NCI-H2196 treated with DMSO at 0.1 percent for 48 hours (cell line): ENCODE measurements at regions not wholly inside any gene's neighbourhood (a gene's known extent, or its start where the extent isn't known, plus 50 kb on each side); places are given as distances from the start of the nearest gene placed in this dataset.

Source experiments
- DNase-seq: peaks from one replicate; lab custom pipeline; 2025; ENCODE audit not compliant: unreplicated experiment; lab: John Stamatoyannopoulos, UW

DNA sequence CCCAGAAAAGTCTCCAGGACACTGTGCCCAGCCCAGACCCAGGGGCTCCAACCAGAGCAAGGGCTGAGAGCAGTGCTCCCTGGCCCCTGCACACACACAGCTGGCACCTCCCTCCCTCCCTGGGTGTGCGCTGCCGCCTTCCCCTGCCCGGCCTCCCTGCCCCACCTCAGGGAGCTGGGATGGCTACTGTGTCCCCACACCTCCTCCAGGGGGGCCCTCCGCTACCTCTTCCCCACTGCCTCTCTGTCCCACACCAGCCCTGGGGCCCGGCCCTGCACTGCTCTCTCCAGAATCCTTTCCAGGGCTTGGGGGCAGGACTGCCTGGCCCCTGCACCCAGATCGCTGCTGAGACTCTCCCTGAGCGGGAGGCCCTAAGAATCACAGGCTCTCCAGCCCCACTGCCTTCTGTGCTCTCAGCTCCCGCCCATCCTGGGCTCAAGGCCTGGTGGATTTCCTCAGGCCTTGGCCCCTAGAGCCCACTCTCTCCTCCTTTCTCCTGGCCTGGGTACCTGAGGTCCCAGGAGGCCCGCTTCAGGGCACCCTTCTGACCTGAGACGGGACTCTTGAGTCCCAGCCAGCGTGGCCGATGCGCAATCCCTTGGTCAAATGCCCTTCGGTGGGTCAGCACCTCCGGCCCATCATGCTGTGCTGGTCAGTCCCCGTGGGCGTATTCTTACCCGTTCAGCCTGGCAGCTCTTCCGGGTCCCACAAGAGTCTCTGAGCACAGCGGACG, 276.8 kb upstream of the HDAC4 start:
- no peak for DNase-seq

DNA sequence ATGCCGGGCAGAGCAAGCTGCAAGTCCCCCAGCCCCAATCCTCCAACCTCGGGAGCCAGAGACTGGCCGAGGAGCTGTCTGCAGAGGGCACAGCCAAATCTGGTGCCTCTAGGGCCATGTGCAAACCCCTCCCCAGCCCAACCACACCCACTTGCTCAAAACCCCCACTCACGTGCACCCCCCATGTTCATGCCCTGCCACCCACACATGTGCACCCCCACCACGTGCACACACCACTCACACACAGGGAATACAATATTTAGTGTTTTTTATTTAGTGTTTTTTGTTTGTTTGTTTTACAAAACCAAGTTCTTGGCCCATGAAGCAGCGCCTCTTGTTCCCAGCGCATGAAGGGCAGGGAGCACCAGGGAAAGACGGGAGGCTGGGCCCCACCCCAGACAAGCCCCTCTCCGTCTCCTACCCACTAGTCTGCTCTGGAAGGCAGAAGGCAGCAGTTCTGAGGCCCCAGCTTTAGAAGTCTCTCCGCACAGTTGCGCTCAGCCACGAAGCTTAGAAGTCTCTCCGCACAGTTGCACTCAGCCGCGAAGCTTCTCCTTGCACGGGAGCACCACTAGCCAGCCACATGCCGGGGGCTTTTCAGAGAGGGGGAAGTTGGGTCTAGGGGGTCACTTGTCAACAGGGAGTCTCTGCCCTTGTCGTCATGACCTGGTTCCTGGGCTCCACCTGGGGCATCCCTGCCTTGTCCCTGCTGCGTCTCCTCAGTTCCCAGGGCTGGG, 276.1 kb upstream of the HDAC4 start:
- DNase-seq, result no peak

DNA sequence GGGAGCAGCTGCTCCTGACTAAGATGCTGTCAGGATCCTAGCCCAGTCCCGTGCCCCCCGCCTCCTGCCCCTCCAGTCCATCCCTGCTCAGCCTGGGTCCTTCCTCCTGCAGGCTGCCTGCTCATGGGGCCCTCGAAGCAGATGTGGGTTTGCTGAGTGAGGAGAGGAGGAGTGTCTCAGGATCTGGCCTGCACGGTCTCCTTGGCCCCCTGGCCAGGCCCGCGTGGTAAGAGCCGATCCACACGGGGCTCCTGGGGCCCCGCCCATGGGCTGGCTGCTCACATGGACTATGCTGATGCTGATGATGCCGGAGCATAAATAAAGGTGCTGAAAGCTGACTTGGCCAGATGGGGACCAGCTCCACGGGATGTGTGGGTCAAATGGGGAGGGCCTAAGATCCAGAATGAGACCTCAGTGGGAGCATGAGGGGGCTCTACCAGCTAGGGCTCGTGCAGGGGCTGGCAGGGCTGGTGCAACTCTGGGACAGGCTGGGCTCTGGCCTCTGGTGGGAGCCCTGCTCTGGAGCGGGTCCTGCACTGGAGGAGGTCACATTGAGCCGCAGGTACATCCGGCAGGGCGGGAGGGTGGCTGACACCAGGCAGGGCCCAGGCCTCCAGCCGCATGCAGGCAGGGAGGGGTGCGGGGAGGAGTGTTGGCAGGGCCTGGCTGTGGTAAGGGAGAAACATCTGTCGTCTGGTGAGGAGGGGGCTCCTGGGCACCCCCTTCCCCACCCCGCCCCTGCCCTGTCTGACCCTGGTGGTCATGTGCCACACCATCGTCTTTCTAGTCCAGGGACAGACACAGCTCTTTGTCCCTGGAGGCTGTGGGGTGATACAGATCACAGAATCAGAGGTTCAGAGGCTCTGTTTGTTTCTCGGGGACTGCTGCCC, 275.3 kb upstream of the HDAC4 start:
- DNase-seq, result no peak

DNA sequence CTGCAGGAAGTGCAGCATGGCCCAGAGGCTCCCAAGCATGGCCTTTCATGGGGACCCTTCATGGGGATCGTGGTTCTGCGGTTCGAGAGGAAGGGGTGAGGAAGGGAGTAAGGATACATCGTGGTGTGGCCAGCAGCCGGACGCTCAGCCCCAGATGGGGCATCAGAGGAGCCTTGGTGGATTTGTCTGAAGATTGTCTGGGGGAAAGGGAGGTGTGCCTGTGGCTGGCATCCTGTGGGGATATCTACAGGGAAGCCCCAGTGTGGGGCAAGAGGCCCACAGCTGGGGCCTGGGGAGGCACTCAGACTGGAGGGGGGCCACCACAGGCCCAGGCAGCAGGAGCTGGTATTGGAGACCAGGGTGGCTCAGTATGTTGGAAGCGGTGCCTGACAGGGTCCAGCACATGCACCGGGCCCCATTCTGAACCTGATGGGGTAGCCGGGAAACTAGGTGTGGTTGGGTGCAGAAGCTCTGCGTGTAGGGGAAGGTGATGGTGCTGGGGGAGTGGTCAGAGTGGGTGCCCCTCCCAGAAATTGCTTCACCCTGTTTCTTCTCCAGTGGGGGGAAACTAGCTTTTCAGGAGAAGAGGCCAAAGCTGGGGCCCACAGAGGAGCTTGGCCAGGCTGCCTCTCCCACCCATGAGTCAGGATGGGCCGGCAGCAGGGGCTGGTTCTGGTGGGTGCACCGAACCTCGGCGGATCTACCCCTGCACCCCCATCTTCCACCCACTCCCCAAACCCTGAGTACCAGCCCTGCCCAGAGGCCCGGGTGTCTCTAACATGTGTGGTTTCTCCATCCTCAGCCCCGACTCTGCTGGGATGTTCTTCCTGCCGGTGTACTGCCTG, 274.4 kb upstream of the HDAC4 start:
- DNase-seq, result no peak

DNA sequence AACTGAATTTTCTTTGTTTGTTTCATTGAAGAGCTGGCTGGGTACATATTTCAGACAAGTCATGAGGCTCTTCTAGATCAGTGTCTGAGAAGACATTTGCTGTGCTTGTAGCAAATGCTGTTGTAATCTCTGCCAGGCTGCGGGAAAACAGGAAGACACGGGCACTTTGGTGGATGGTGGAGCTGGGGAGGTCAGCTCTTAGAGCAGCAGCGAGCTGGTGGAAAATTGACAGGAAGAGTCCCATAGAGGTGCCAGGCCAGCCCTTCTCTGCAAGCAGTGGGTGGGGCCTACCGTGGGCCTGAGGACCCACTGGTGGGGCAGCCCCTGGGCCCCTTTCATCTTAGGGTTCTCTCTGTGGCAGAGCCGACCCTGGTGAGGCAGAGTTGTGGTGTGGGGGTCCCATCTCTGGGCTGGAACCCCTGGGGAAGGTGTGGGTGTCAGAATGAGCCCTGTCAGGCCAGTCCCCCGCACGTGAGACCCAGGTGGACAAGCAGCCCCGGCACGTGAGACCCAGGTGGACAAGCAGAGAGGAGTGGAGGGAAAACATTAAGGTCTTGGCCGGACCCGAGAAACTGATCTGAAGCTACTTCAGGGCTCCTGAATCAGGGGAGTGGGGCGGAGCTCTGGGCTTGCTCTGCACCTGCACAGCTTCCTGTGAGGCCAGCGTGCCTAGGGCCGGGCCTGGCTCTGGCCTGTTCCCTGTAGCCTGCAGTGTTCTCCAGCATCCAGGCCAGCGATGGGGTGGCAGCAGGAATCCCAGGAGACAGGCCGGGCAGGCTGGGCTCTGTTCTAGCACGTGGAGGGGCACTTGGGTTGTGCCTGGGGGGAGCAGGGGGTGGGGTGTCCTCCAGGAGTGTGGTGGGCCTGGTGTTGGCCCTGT, 273.5 kb upstream of the HDAC4 start:
- no peak for DNase-seq

DNA sequence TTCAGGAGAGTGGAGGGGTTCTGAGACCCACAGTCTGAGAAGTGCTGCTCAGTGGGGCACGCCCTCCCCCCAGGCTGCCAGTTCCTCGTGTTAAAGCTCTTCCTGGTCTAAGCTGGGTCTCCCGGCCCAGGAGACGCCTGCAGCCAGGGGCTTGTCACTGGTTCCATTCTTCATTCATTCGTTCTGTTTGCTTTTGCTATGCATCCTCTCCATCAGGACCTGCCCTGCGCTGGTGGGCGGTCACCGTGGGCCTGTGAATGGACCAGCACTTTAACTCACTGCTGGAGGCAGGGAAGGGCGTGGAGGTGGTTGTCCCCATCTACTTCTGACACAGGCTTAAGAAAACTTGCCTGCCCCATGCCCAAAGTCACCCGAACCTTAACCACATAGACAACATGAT, 272.8 kb upstream of the HDAC4 start:
- DNase-seq, result no peak

DNA sequence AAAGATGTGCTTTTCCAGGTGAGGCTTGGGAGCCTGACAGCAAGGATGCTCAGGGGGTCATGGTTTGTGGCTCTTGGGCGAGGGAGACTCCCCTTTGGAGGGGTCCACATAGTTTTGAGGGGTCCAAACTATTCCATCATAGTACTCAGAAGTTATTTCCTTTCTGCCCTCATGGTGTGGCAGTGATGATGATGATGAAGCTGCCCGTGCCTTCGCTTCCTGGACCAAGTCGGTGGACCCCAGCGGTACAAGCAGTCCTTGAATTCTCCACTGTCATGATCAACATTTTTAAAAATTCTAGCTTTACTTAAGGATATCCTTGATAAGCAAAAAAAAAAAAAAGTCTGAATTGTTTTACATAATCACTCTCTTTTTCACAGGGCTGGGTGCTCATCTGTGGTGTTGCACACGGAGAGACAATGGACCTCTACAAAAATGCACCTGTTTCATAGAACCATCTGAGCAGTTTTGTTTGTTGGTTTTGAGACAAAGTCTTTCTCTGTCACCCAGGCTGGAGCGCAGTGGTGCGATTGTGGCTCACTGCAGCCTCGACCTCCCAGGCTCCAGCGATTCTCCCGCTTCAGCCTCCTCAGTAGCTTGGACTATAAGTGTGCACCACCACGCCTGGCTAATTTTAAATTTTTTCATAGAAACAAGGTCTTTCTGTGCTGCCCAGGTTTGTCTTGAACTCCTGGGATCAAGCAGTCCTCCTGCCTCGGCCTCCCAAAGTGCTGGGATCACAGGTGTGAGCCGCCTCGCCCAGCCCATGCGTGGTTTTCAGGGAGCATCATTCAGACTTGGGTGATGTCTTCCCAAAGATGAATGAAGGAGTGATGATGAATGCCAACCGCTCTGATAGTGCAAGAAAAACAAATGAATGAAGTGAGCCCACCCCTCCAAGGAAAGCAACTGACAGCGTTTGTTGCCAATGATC, 271.4 kb upstream of the HDAC4 start:
- no peak for DNase-seq

DNA sequence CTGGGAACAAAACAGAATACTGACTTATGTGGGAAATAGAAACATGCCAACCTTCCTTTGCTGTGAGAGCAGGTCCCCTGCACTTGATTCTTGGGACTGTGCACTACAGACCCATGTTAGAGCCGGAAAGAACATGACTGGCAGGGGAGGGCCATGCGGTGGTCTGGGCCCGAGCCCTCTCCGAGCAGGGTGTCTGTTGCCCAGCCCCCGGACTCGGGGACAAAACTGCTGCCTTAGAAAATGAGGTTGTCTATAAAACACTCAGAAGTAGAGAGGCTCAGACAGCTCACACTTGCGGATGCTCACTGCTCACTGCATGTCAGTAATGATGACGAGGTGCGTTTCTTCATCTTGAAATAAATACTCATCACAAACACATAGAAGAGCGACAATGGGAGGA, 270.7 kb upstream of the HDAC4 start:
- DNase-seq, result no peak

DNA sequence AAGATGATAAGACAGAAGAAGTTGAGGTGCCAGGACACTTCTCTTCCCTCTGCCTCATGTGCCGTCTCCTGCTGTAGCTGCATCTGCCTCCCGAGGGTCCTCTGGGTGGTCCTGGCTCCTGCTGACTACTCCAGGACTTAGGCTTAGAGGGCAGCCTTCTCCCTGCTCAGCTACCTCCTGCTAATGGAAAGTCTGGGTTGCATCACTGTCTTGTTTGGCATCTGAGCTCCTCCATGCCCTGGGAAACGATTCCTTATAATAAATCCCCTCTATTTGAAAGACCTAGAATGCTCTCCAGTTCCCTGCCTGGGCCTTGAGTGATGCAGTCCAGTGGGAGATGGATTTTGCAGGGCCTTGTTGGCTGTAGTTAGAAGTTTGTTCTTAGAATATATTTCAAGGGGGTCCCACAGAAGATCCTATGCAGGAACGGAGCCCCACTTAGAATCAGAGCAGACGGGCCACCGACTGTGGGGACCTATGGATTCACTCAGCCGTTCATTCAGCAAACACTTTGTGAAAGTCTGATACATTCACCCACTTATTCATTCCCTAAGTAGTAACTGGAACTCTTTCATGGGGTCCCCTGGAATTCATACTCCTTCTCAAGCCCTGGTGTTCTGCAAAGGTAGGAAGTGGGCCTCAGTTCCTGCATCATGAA, 269.8 kb upstream of the HDAC4 start:
- DNase-seq, result no peak

DNA sequence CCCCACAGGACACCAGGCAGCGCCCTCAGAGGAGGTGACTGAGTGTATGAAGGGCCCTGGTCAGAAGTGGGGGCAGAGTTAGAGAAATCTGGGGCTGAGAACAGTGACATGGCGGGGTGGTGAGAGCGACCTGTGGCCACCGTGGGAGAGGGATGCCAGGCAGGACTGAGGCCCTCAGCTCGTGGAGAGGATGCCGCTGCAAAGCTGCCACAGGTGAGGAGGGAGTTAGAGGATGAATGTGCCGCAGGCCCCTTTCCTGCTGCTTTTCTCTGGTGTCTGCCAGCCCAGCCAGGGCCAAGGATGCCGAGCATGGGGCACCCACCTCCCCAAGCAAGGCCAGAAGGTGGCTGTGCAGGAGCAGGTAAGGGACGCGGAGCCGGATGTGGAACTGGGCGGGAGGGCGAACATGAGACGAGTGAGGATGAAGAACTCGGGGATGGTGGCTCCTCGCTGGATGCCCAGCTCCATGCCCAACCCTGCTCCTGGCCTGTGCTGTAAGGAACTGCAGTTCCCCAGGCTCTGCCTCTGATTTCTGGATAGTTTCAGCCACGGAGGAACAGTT, 269.2 kb upstream of the HDAC4 start:
- no peak for DNase-seq

DNA sequence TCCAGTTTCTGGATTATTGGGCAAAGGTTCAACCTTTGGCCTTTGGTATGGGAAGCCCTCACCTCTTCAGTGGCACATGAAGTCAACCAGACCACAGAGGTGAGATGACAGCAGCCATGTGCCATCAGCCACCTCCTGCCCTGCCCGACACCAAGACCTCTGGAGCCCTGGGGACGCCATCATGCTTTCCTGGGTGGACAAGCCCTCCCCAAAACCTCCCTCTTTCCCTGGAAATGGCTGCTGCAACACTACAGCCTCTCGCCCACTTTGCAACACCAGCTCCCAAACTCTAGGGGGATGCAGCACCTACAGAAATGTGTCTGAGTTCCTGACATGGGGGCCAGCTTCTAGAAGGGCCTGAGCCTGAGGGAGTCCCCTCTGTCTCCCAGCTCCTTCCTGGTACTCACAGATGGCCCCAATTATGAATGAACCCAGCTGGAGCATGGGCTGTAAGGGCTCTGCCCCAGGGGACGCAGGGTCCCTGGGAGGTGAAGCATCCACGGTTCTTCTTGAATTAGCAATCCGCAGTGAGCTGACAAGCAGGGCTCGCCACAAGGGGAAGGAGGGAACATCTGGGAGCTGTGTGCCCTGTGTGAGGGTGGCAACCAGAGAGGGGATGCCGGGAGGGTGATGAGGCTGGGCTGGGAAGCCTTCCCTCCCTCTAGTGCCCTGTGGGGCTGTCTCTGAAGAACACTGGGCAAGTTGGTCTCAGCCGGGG, 268.5 kb upstream of the HDAC4 start:
- DNase-seq, result no peak

DNA sequence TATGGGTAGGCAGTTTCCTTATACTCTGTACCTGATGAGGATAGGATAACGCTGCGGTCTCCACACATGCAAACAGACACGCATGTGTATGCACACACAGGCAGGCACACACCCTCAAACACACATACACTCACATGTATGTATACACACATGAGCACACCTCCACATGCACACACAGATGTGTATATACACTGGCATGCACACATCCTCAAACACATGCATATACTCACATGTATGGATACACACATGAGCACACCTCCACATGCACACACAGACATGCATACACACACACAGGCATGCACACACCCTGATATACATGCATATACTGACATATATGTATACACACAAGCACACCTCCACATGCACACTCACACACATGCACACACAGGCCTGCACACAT, 267.8 kb upstream of the HDAC4 start:
- DNase-seq, result no peak

DNA sequence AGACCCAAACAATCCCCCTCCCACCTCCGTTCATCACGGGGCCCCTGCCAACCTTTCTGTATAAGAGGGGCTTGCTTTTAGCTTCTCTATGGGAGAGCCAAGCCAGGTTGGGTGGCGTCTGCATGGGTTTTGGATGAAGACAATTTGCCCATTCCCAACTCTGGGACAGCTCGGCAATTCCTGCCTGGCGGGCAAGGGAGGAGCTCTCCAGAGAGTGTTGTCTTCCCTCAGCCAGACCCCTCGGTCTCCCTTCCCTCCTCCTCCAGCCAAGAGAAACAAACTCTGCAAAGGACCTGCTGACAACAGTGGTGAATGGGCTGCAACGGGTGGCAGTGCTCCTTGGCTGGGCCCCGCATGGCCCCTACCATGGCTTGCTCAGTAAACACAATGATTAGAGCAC, 267.2 kb upstream of the HDAC4 start:
- DNase-seq, result no peak

DNA sequence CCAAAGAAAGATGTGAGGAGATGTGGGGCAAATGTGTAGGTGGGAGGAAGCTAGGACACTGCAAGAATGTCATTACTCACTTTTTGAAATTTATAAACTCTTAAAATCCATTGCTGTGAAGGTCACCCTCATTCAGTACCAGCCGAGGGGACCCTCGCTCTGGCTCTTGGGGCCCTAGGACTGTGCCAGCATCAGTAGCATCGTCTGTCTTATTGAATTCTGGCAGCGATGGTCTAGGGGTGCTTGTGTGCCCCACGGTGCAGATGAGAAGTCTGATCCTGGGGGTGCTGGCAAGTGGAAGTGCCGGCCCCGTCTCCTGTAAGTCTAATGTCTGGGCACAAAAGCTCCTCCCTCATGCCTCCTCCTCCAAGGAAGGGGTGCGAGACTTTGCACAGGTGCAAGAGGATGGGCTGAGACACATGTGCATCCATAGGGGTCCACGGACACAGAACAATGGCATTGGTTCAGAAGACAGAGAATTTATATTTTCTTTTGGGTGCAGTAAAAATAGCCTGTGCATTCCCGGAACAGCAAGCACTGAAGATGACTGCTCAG, 266.7 kb upstream of the HDAC4 start:
- DNase-seq, result no peak

DNA sequence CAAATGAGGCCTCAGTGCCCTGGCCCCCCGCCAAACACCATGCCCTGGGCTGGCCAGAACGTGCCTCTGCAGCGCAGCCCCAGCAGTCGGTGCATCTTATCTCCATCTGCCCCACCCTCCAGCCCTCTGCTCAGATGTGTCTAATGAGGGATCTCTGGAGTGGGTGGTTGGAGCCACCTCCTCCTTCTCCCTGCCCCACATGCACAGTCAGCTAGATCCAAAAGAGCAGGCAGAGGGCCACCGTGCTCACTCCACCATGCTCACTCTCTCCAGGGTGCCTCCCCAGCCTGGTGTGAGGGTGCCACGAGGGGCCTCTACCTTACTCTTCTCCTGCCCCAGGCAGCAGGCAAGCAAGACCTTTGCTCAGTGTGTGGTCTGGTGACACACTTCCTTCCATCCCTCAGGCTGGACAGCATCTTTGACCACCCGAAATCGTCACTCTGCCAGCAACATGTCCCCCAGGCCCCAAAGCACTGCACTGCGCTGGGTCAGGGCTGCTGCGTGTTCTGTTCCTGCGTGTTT, 266.1 kb upstream of the HDAC4 start:
- DNase-seq, result no peak

DNA sequence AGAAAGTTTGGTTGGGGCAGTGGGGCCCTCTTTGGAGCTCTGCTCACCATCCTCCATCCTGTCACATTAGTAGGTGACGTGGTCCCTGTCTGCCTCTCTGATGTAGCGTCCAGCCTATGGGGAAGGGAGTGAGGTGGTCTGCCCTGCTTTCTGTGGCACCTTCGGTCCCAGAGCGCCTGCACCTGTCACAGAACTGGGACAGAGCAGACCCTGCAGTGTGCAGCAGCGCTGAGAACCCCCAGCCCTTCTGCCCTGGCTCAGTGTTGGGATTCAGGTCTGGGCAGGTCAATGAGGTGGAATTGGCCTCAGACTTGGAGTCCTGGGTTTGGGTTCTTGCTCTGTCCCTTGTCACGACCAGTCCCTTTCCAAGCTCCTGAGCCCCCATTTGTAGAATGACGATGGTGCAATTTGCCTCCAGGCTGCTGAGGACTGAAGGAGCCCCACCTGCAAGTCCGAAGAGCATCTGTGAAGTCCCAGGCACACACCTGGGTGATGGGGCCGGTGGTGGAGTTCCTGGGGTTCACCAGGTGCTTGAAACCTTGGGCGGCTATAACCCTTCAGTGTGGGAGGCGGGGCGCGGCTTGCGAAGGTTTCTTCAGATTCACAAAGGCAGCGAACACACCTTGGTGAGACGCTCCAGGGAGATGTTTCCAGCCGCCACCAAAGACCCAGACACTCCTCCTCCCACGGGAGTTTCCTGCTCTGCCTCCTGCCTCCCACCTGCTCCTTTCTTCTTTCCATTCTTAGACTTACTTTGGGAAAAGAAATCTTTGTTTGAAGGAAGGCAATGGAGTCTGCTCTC, 265.4 kb upstream of the HDAC4 start:
- DNase-seq, result no peak
